ENCODE measurements at regions not wholly inside any gene's neighbourhood (a gene's known extent, or its start where the extent isn't known, plus 50 kb on each side); places are given as distances from the start of the nearest gene placed in this dataset.

DNA sequence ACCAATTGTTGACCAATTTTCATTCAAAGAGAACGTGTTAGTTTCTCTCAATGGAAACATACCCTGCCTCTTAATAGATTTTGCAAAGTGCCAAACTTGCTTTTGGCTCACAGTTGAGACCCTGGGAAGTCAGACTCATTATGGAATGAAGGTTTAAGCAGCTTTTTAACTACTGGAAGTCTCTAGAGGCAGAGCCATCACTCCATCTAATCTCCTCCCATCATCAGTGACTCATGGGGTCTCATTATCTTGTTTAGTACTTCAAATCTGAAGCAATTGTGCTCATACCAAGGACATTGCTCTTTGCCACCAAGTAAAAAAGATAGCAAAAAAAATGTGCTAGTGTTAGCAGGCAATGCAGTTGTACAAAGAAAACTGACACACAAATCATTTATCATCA is 537.1 kb upstream of the LRRC4C start:
- Mint-ChIP-seq H3K9me3 (no peaks in the 10 kb centered on the region), H3K4me1 (ENCODE audit: unreplicated experiment) (peaks cover 4% of the 10 kb centered on the region), H3K36me3 (no peaks in the 10 kb centered on the region), H3K27me3 (peaks cover 3% of the 10 kb centered on the region), H3K27ac (no peak overlapping the region), H3K4me3 (no peak overlapping the region)
- DNase-seq (ENCODE audit: extremely low spot score, unreplicated experiment) = no peak
- TF ChIP-seq, protein P1, sequence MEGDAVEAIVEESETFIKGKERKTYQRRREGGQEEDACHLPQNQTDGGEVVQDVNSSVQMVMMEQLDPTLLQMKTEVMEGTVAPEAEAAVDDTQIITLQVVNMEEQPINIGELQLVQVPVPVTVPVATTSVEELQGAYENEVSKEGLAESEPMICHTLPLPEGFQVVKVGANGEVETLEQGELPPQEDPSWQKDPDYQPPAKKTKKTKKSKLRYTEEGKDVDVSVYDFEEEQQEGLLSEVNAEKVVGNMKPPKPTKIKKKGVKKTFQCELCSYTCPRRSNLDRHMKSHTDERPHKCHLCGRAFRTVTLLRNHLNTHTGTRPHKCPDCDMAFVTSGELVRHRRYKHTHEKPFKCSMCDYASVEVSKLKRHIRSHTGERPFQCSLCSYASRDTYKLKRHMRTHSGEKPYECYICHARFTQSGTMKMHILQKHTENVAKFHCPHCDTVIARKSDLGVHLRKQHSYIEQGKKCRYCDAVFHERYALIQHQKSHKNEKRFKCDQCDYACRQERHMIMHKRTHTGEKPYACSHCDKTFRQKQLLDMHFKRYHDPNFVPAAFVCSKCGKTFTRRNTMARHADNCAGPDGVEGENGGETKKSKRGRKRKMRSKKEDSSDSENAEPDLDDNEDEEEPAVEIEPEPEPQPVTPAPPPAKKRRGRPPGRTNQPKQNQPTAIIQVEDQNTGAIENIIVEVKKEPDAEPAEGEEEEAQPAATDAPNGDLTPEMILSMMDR (conservative IDR thresholded peaks at IDR 0.05) = no peak

DNA sequence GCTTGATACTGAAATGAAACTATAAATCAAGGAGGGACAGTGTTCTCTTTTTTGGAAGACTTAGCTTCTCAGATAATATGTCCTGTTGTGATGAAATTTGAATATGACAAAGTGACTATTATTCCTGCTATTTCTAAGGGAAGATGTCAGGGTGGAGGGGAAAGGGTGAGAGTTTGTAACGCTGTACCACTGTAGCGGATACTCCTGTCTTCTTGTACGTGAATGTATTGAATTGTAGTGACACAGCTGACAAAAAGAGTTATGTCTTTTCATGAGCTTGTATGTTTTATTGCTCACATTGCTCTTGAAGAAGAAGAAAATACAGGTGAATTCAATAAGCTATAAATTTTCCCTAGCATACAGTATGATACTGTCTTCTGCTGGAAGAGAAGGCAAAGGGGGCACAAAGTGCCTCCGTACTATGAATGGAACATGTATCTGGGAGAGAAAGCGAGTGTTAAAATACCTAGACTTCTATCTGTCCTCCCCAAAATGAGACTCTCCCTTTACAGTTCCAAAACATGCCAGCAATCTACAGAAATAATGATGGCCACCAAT is 538.5 kb upstream of the LRRC4C start:
- no peak overlapping the region for H3K27ac Mint-ChIP-seq
- H3K4me1 Mint-ChIP-seq (ENCODE audit: unreplicated experiment) = peaks cover 4% of the 10 kb centered on the region
- DNase-seq (ENCODE audit: extremely low spot score, unreplicated experiment) = no peak
- H3K27me3 Mint-ChIP-seq = peaks cover 3% of the 10 kb centered on the region
- TF ChIP-seq, protein P1 (conservative IDR thresholded peaks at IDR 0.05) = no peak
- H3K4me3 Mint-ChIP-seq = no peak overlapping the region
- no peaks in the 10 kb centered on the region for H3K9me3 Mint-ChIP-seq
- no peaks in the 10 kb centered on the region for H3K36me3 Mint-ChIP-seq

DNA sequence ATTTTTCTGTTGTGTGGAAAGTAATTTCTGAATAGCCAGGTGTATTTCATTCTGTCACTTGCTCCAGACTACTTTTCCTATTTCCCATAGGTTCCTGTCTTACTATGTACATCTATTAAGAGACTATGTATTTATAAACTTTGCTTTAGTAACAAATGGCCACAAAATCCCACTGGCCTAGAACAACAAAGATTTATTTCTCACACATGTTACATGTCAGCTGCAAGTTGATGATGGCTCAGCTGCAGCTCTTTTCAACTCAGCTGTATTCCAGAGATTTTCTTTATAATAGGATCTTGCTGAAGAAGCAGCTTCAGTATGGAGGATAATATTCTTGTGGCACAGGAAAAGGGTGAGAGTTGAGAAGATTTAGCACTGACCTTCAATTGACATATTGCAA is 539.6 kb upstream of the LRRC4C start:
- Mint-ChIP-seq H3K27me3 (peaks cover 3% of the 10 kb centered on the region), H3K9me3 (no peaks in the 10 kb centered on the region), H3K4me1 (ENCODE audit: unreplicated experiment) (peaks cover 4% of the 10 kb centered on the region), H3K4me3 (no peak overlapping the region), H3K27ac (no peak overlapping the region), H3K36me3 (no peaks in the 10 kb centered on the region)
- DNase-seq (ENCODE audit: extremely low spot score, unreplicated experiment) = no peak
- TF ChIP-seq, protein P1 (conservative IDR thresholded peaks at IDR 0.05) = no peak

DNA sequence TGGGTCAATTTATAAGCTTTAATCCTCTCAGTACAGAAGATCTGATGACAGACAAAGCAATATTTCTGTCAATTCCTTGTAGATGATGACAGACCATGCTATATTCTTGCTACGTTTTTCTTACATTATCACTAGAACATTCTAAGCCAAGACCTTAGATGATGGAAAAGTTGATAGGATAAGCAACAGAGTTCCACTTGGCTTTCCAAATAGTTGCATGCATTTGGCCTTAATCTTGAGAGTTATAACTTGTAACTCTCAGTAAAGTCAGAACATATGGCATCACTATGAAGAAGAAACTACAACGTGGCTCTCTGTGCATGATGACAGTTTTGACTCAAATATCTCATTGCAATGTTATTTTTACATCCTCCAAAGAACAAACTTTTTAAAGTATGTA is 544.3 kb upstream of the LRRC4C start:
- no peak overlapping the region for H3K27ac Mint-ChIP-seq

DNA sequence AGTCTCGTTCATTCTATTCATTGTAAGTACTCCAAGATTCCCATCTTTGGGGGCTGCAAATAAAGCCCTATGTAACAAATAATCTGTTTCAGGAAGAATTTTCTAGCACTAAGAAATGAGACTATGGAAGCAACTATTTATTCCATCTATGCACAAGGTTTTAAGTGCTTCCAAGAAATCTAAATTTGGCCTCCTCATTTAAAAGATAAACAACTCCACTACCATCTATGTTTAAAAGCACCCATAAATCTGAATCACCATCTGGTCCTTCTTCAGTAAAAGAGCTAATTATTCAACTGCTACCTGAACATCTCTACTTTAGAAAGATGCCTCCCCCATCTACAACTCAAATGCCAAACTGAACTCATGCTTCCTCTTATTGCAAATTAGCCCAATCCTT is 547.3 kb upstream of the LRRC4C start:
- Mint-ChIP-seq H3K27ac (no peak overlapping the region), H3K4me3 (no peak overlapping the region), H3K9me3 (no peaks in the 10 kb centered on the region), H3K4me1 (ENCODE audit: unreplicated experiment) (no peaks in the 10 kb centered on the region), H3K36me3 (no peaks in the 10 kb centered on the region), H3K27me3 (no peaks in the 10 kb centered on the region)
- no peak for DNase-seq (ENCODE audit: extremely low spot score, unreplicated experiment)
- TF ChIP-seq, protein P1 (conservative IDR thresholded peaks at IDR 0.05) = no peak

More for the DNA sequence above, 544.3 kb upstream of the LRRC4C start:
- TF ChIP-seq, protein P1 (conservative IDR thresholded peaks at IDR 0.05) = no peak
- Mint-ChIP-seq H3K4me1 (ENCODE audit: unreplicated experiment) (no peaks in the 10 kb centered on the region), H3K9me3 (no peaks in the 10 kb centered on the region), H3K27me3 (no peaks in the 10 kb centered on the region), H3K4me3 (no peak overlapping the region), H3K36me3 (no peaks in the 10 kb centered on the region)
- DNase-seq (ENCODE audit: extremely low spot score, unreplicated experiment) = no peak

DNA sequence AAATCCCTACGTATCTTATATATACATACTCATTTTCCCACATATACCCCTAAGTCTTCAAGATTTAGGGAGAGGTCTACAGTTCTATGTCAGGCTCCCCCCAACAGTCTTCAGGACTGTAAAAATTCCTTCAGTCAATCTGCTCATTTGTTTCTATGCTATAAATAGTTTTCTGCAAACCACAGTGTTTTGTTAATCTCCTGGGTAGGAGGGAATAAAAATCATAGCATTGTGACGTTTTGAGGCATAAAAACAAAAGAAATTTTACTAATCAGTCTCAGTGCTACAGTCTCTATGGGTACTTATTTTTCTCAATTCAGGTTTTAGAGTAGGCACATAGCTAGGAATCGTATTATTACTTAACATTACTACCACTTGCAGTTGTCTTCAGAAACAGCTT is 552.8 kb upstream of the LRRC4C start:
- no peaks in the 10 kb centered on the region for H3K27me3 Mint-ChIP-seq
- TF ChIP-seq, protein P1 (conservative IDR thresholded peaks at IDR 0.05) = no peak
- H3K4me3 Mint-ChIP-seq = no peak overlapping the region

More for the DNA sequence above, 552.8 kb upstream of the LRRC4C start:
- no peaks in the 10 kb centered on the region for H3K36me3 Mint-ChIP-seq
- no peaks in the 10 kb centered on the region for H3K4me1 Mint-ChIP-seq (ENCODE audit: unreplicated experiment)
- no peak for DNase-seq (ENCODE audit: extremely low spot score, unreplicated experiment)
- no peaks in the 10 kb centered on the region for H3K9me3 Mint-ChIP-seq
- H3K27ac Mint-ChIP-seq = no peak overlapping the region
